ENCODE measurements at regions not wholly inside any gene's neighbourhood (a gene's known extent, or its start where the extent isn't known, plus 50 kb on each side); places are given as distances from the start of the nearest gene placed in this dataset.
"Not testable (repeated sequence)": the region's sequence is repeated elsewhere in the genome, so short reads cannot be mapped to it uniquely, and the experiment has no call there.

DNA sequence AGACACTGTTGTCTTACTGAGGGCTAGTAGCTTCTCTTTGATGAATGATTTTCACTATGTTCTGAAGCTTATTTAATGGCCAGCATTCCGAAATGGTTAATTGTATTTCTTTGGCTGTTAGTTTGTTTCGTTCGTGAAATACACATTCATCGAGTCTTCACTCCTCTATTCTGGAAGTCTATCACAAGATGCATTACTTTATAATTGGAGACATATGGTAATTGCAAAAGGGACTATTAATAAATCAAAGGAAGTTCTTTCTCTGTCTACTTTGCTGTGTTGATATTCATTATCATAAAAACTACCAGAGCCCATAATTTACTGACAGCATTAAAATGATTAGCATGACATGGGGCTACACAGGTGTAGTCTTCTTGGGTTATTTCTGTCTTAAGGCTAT, 133.8 kb upstream of the IGFBP3 start:
- Histone ChIP-seq H3K4me3 (ENCODE audit: insufficient read depth, low read depth, low read length) (no peak overlapping the region), H3K4me2 (ENCODE audit: low read length) (no peak overlapping the region), H3K27me3 (ENCODE audit: insufficient read depth, low read length) (no peaks in the 10 kb centered on the region), H3K27ac (ENCODE audit: low read depth, low read length) (no peak overlapping the region), H3K36me3 (ENCODE audit: insufficient read depth, low read length) (no peaks in the 10 kb centered on the region), H3K79me2 (ENCODE audit: insufficient read depth, low read length) (no peaks in the 10 kb centered on the region), H4K20me1 (ENCODE audit: insufficient read depth, low read length) (no peaks in the 10 kb centered on the region), H3K9ac (ENCODE audit: low read length) (no peak overlapping the region), H3K9me3 (ENCODE audit: insufficient read depth, low read depth, low read length) (no peaks in the 10 kb centered on the region), H2AFZ (ENCODE audit: low read depth, low read length) (no peak overlapping the region), H3K4me1 (ENCODE audit: insufficient read depth, low read length) (no peaks in the 10 kb centered on the region)
- Mint-ChIP-seq H3K27ac (ENCODE audit: unreplicated experiment) (no peak overlapping the region), H3K36me3 (ENCODE audit: low read depth, unreplicated experiment) (no peaks in the 10 kb centered on the region), H3K4me3 (ENCODE audit: unreplicated experiment) (no peak overlapping the region), H3K4me1 (ENCODE audit: low read depth, unreplicated experiment) (peaks cover 3% of the 10 kb centered on the region), H3K9me3 (ENCODE audit: unreplicated experiment) (peaks cover 3% of the 10 kb centered on the region), H3K27me3 (ENCODE audit: low read depth, unreplicated experiment) (no peaks in the 10 kb centered on the region)
- DNase-seq (ENCODE audit: low read depth), result no peak
- no peak for FAIRE-seq
- TF ChIP-seq EZH2 (IDR thresholded peaks at IDR 0.05; ENCODE audit: insufficient read depth, low read length) (no peak), CTCF (IDR thresholded peaks at IDR 0.05; ENCODE audit: insufficient read depth, low read depth, low read length) (no peak)

DNA sequence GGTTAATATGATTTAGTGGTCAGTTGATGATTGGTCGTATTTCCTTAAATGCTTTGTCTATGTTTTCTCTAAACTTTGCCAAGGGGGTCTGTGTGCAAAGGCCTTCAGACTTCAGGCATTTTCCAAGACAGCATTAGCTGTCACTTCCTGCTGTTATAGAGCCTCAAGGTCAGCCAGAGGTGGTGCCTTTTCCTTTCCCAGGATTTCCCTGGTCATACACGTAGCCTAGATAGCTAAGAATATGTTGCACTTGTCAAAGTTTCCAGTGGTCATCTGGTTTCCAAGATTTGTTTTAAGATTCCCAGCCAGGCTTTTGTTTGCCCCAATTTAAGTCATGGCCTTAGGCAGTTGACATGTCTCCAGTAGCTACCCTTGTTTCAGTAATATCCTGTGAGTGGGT, 133.2 kb upstream of the IGFBP3 start:
- Histone ChIP-seq H3K79me2 (ENCODE audit: insufficient read depth, low read length) (no peaks in the 10 kb centered on the region), H3K4me1 (ENCODE audit: insufficient read depth, low read length) (no peaks in the 10 kb centered on the region), H3K9ac (ENCODE audit: low read length) (no peak overlapping the region), H3K27ac (ENCODE audit: low read depth, low read length) (no peak overlapping the region), H3K4me2 (ENCODE audit: low read length) (no peak overlapping the region), H3K36me3 (ENCODE audit: insufficient read depth, low read length) (no peaks in the 10 kb centered on the region), H3K9me3 (ENCODE audit: insufficient read depth, low read depth, low read length) (no peaks in the 10 kb centered on the region), H3K4me3 (ENCODE audit: insufficient read depth, low read depth, low read length) (no peak overlapping the region), H3K27me3 (ENCODE audit: insufficient read depth, low read length) (no peaks in the 10 kb centered on the region), H2AFZ (ENCODE audit: low read depth, low read length) (no peak overlapping the region), H4K20me1 (ENCODE audit: insufficient read depth, low read length) (no peaks in the 10 kb centered on the region)
- no peak for TF ChIP-seq EZH2 (IDR thresholded peaks at IDR 0.05; ENCODE audit: insufficient read depth, low read length)
- Mint-ChIP-seq H3K27me3 (ENCODE audit: low read depth, unreplicated experiment) (no peaks in the 10 kb centered on the region), H3K4me3 (ENCODE audit: unreplicated experiment) (peak overlapping the region; percentile 5), H3K36me3 (ENCODE audit: low read depth, unreplicated experiment) (no peaks in the 10 kb centered on the region), H3K27ac (ENCODE audit: unreplicated experiment) (no peak overlapping the region), H3K4me1 (ENCODE audit: low read depth, unreplicated experiment) (peaks cover 3% of the 10 kb centered on the region), H3K9me3 (ENCODE audit: unreplicated experiment) (peaks cover 2% of the 10 kb centered on the region)
- no peak for FAIRE-seq
- no peak for DNase-seq (ENCODE audit: low read depth)

- no peak overlapping the region for H3K4me3 ChIP-seq (ENCODE audit: insufficient read depth, low read depth, low read length)
Measured at GRCh38 chr7:46047581-46047980, 126.5 kb upstream of the IGFBP3 start.

DNA sequence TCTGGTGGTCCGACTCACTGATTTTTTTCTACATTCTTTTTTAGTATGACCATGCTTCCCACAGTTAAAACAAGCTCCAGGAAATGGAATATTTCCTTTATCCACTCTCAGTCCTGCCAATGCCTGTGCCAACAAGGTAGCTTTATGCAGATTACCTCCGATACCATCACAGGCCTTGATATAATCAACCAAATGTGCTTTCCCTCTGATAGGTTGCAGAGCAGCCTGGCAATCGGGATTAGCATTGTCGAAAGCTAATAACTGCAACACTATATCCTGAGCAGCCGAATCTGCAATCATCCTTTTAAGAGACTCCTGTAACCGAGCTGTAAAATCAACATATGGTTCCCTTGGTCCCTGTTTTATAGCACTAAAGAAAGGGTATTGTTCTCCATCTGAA, 122.3 kb upstream of the IGFBP3 start:
- H3K27ac Mint-ChIP-seq (ENCODE audit: unreplicated experiment); H3K4me2 ChIP-seq (ENCODE audit: low read length); H3K4me1 ChIP-seq (ENCODE audit: insufficient read depth, low read length); H3K27ac ChIP-seq (ENCODE audit: low read depth, low read length); H3K36me3 Mint-ChIP-seq (ENCODE audit: low read depth, unreplicated experiment); H3K4me3 ChIP-seq (ENCODE audit: insufficient read depth, low read depth, low read length); H3K4me1 Mint-ChIP-seq (ENCODE audit: low read depth, unreplicated experiment); H3K9ac ChIP-seq (ENCODE audit: low read length); H3K36me3 ChIP-seq (ENCODE audit: insufficient read depth, low read length); H2AFZ ChIP-seq (ENCODE audit: low read depth, low read length); H3K79me2 ChIP-seq (ENCODE audit: insufficient read depth, low read length); H4K20me1 ChIP-seq (ENCODE audit: insufficient read depth, low read length); FAIRE-seq; H3K27me3 Mint-ChIP-seq (ENCODE audit: low read depth, unreplicated experiment); H3K9me3 ChIP-seq (ENCODE audit: insufficient read depth, low read depth, low read length); DNase-seq (ENCODE audit: low read depth); H3K9me3 Mint-ChIP-seq (ENCODE audit: unreplicated experiment); H3K4me3 Mint-ChIP-seq (ENCODE audit: unreplicated experiment); H3K27me3 ChIP-seq (ENCODE audit: insufficient read depth, low read length): not testable (repeated sequence)

More at GRCh38 chr7:46047581-46047980, 126.5 kb upstream of the IGFBP3 start:
- FAIRE-seq, result no peak
- no peaks in the 10 kb centered on the region for H3K36me3 ChIP-seq (ENCODE audit: insufficient read depth, low read length)
- no peaks in the 10 kb centered on the region for H3K9me3 ChIP-seq (ENCODE audit: insufficient read depth, low read depth, low read length)
- H3K9ac ChIP-seq (ENCODE audit: low read length), result no peak overlapping the region
- no peak overlapping the region for H3K27ac ChIP-seq (ENCODE audit: low read depth, low read length)
- H3K36me3 Mint-ChIP-seq (ENCODE audit: low read depth, unreplicated experiment), result no peaks in the 10 kb centered on the region
- H3K4me2 ChIP-seq (ENCODE audit: low read length), result no peak overlapping the region
- peaks cover 1% of the 10 kb centered on the region for H3K9me3 Mint-ChIP-seq (ENCODE audit: unreplicated experiment)
- TF ChIP-seq CTCF (IDR thresholded peaks at IDR 0.05; ENCODE audit: insufficient read depth, low read depth, low read length) (no peak), EZH2 (IDR thresholded peaks at IDR 0.05; ENCODE audit: insufficient read depth, low read length) (no peak)
- H2AFZ ChIP-seq (ENCODE audit: low read depth, low read length), result no peak overlapping the region
- no peak overlapping the region for H3K27ac Mint-ChIP-seq (ENCODE audit: unreplicated experiment)
- H3K79me2 ChIP-seq (ENCODE audit: insufficient read depth, low read length), result no peaks in the 10 kb centered on the region
- H3K4me1 Mint-ChIP-seq (ENCODE audit: low read depth, unreplicated experiment), result no peaks in the 10 kb centered on the region
- no peaks in the 10 kb centered on the region for H3K4me1 ChIP-seq (ENCODE audit: insufficient read depth, low read length)
- DNase-seq (ENCODE audit: low read depth), result no peak
- H4K20me1 ChIP-seq (ENCODE audit: insufficient read depth, low read length), result no peaks in the 10 kb centered on the region
- no peaks in the 10 kb centered on the region for H3K27me3 Mint-ChIP-seq (ENCODE audit: low read depth, unreplicated experiment)
- no peak overlapping the region for H3K4me3 Mint-ChIP-seq (ENCODE audit: unreplicated experiment)
- no peaks in the 10 kb centered on the region for H3K27me3 ChIP-seq (ENCODE audit: insufficient read depth, low read length)

- H3K27me3 ChIP-seq (ENCODE audit: insufficient read depth, low read length); H3K36me3 Mint-ChIP-seq (ENCODE audit: low read depth, unreplicated experiment); H3K4me1 ChIP-seq (ENCODE audit: insufficient read depth, low read length); H2AFZ ChIP-seq (ENCODE audit: low read depth, low read length); H3K27ac Mint-ChIP-seq (ENCODE audit: unreplicated experiment); H3K4me2 ChIP-seq (ENCODE audit: low read length); H3K79me2 ChIP-seq (ENCODE audit: insufficient read depth, low read length); H3K9me3 Mint-ChIP-seq (ENCODE audit: unreplicated experiment); DNase-seq (ENCODE audit: low read depth); H3K4me3 Mint-ChIP-seq (ENCODE audit: unreplicated experiment); H3K27me3 Mint-ChIP-seq (ENCODE audit: low read depth, unreplicated experiment); H3K4me3 ChIP-seq (ENCODE audit: insufficient read depth, low read depth, low read length); H4K20me1 ChIP-seq (ENCODE audit: insufficient read depth, low read length); H3K4me1 Mint-ChIP-seq (ENCODE audit: low read depth, unreplicated experiment); FAIRE-seq; H3K36me3 ChIP-seq (ENCODE audit: insufficient read depth, low read length); H3K9ac ChIP-seq (ENCODE audit: low read length); H3K27ac ChIP-seq (ENCODE audit: low read depth, low read length); H3K9me3 ChIP-seq (ENCODE audit: insufficient read depth, low read depth, low read length): not testable (repeated sequence)
Measured at GRCh38 chr7:46039813-46040212, 118.7 kb upstream of the IGFBP3 start.
